K562 (cell line): ENCODE measurements at regions not wholly inside any gene's neighbourhood (a gene's known extent, or its start where the extent isn't known, plus 50 kb on each side); places are given as distances from the start of the nearest gene placed in this dataset.

Experiments
- ATF2 ChIP-seq: sonication (generic); formaldehyde crosslinking; IDR thresholded peaks from 2 replicates; pipeline ENCODE4 v1.8.1; 2022; ENCODE audit warnings: missing genetic modification reagents
- CLOCK ChIP-seq: fragments of 250-450 bp; sonication (Bioruptor Pico); IDR thresholded peaks from 2 replicates; pipeline ENCODE4 v1.4.0; 2020; ENCODE audit warnings: mild to moderate bottlenecking, moderate library complexity, borderline replicate concordance
- FOXA1 ChIP-seq: fragments of 450-650 bp; IDR thresholded peaks from 2 replicates; pipeline ENCODE4 v1.6.1; 2016; ENCODE audit warnings: mild to moderate bottlenecking, borderline replicate concordance
- GTF2E2 ChIP-seq: fragments of 200-800 bp; sonication (Bioruptor generic); IDR thresholded peaks from 2 replicates; pipeline ENCODE4 v1.6.1; 2016; ENCODE audit warnings: missing genetic modification characterization, missing compliant biosample characterization
- MAX ChIP-seq: sonication (generic); formaldehyde crosslinking; IDR thresholded peaks from 2 replicates; pipeline ENCODE4 v1.9.0; 2022; ENCODE audit warnings: mild to moderate bottlenecking, missing genetic modification reagents
- MYC ChIP-seq, 2 experiments: fragments of 250-450 bp in 1 of 2; sonication (Bioruptor Pico) in 1 of 2; IDR thresholded peaks; 2 replicates each; pipeline versions ENCODE4 v1.5.1 to v1.6.1; 2012 to 2021; ENCODE audit warnings: low read depth in 2 of 2, borderline replicate concordance in 1 of 2, improper control_type of control experiment in 1 of 2, low read length in 1 of 2, mild to moderate bottlenecking in 1 of 2, moderate library complexity in 1 of 2
- ZBTB7A ChIP-seq: IDR thresholded peaks from 2 replicates; pipeline ENCODE4 v1.6.1; 2011; ENCODE audit warnings: low read depth, mild to moderate bottlenecking, low read length, moderate library complexity, borderline replicate concordance; ENCODE audit not compliant: control insufficient read depth
- ZFP30 ChIP-seq: fragments of 250-450 bp; sonication (Bioruptor Pico); IDR thresholded peaks from 2 replicates; pipeline ENCODE4 v1.8.0; 2022; ENCODE audit warnings: moderate library complexity, mild to moderate bottlenecking, inconsistent platforms, borderline replicate concordance

GRCh38 chr13:54511366-54511765 lies 1482.8 kb downstream of the OLFM4 start:
- no peak for TF ChIP-seq MAX (CRISPR knock-in tag)
- no peak for TF ChIP-seq ZFP30 (CRISPR knock-in tag)
- no peak for TF ChIP-seq CLOCK (CRISPR knock-in tag)
- TF ChIP-seq ATF2 (CRISPR knock-in tag) = no peak
- no peak for TF ChIP-seq ZBTB7A
- TF ChIP-seq MYC (IDR thresholded peaks at IDR 0.05; ENCODE audit: low read depth, low read length) = no peak
- TF ChIP-seq MYC (CRISPR knock-in tag; IDR thresholded peaks at IDR 0.05; ENCODE audit: borderline replicate concordance, low read depth) = no peak
- TF ChIP-seq FOXA1 = no peak
- no peak for TF ChIP-seq GTF2E2 (tag)
